ENCODE measurements at regions not wholly inside any gene's neighbourhood (a gene's known extent, or its start where the extent isn't known, plus 50 kb on each side); places are given as distances from the start of the nearest gene placed in this dataset.

GRCh38 chr2:7241041-7241745 lies 324.0 kb downstream of the RNF144A start:
- WGBS (ENCODE audit: insufficient coverage), result 100% methylated on average over 1 of the region's 4 CpGs
- Histone ChIP-seq H3K27ac (ENCODE audit: low read depth in 1 of 2, low read length in 2 of 2) (peak overlapping the region in 1 of 2 donors; percentile 84), H3K4me1 (ENCODE audit: control insufficient read depth in 1 of 2, insufficient read depth in 2 of 2, low read length in 2 of 2) (peaks cover 36% of the 10 kb centered on the region in 2 donors), H3K4me2 (replicated peaks; ENCODE audit: extremely low read depth, low read length, poor library complexity, severe bottlenecking) (no peak overlapping the region), H3K79me2 (ENCODE audit: insufficient read depth, low read length) (no peaks in the 10 kb centered on the region), H3K4me3 (replicated peaks in 1 of 3; ENCODE audit: low read depth in 2 of 3, low read length in 3 of 3) (no peak overlapping the region), H3K9ac (ENCODE audit: insufficient read depth, low read length, poor library complexity, severe bottlenecking) (no peak overlapping the region), H3K27me3 (ENCODE audit: control insufficient read depth in 2 of 2, insufficient read depth in 2 of 2, low read length in 2 of 2) (no peaks in the 10 kb centered on the region), H4K20me1 (ENCODE audit: insufficient read depth, low read length) (no peaks in the 10 kb centered on the region), H3K36me3 (replicated peaks in 1 of 2; ENCODE audit: control insufficient read depth in 1 of 2, insufficient read depth in 2 of 2, low read length in 2 of 2) (no peaks in the 10 kb centered on the region), H2AFZ (ENCODE audit: insufficient read depth, low read depth, low read length, poor library complexity, severe bottlenecking) (no peak overlapping the region), H3K9me3 (replicated peaks in 1 of 2; ENCODE audit: control insufficient read depth in 1 of 2, insufficient read depth in 1 of 2, low read length in 2 of 2) (no peaks in the 10 kb centered on the region)
- peak; percentile 32 to 54 (median 34) for DNase-seq
- Mint-ChIP-seq H3K36me3 (no peaks in the 10 kb centered on the region), H3K4me1 (peaks cover 37% of the 10 kb centered on the region), H3K27ac (peak overlapping the region in 5 of 7 donors; percentile 2 to 92 (median 33)), H3K27me3 (ENCODE audit: low read depth in 3 of 3) (peaks cover 0 to 3% (median 0%) of the 10 kb centered on the region in 3 donors), H3K9me3 (no peaks in the 10 kb centered on the region), H3K4me3 (no peak overlapping the region)
- TF ChIP-seq CTCF (IDR thresholded peaks at IDR 0.05), result no peak
- intact Hi-C loops (cut with micrococcal nuclease), result no loop called here

DNA sequence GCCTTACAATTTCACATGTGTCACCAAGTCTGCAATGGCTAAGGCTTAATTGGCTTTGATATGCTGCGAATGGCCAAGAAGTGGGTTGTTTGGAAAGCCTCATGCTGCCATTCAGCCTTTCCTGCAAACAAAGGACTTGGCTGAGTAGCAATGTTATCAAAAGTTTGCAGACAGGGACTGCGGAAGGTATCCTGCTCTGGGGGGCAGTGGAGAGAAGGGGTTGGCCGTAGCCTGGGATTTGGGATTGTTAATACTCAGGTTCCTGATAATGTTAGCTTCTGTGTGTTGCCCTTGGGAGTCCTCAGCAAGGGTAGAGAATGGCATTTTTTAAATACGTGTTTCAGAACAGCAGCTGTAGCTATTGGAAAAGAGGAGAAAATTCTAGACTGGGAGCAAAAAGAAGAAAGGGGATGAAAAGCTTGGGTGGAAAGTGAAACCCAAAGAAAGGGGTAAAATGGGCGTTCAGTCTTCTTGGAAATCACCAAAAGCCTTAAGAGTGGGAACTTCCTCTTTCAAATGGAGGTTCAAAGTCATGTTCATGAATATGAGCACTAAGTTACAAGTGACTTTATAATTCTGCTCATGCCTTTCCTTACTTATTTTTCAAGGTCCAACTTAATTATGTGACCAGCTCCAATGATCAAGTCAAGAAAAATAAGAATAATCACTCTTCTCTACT lies 325.1 kb downstream of the RNF144A start:
- Mint-ChIP-seq H3K27ac (peak overlapping the region; percentile 83 to 95 (median 89)), H3K4me1 (peaks cover 39% of the 10 kb centered on the region), H3K9me3 (no peaks in the 10 kb centered on the region), H3K27me3 (ENCODE audit: low read depth in 3 of 3) (peaks cover 0 to 3% (median 0%) of the 10 kb centered on the region in 3 donors), H3K36me3 (no peaks in the 10 kb centered on the region), H3K4me3 (peak overlapping the region; percentile 0 to 61)
- H3K9me3 ChIP-seq (replicated peaks in 1 of 2; ENCODE audit: control insufficient read depth in 1 of 2, insufficient read depth in 1 of 2, low read length in 2 of 2), result no peaks in the 10 kb centered on the region
- TF ChIP-seq CTCF (IDR thresholded peaks at IDR 0.05), result no peak
- H2AFZ ChIP-seq (ENCODE audit: insufficient read depth, low read depth, low read length, poor library complexity, severe bottlenecking), result no peak overlapping the region
- no peaks in the 10 kb centered on the region for H3K79me2 ChIP-seq (ENCODE audit: insufficient read depth, low read length)
- peak; percentile 45 to 76 (median 72) for DNase-seq
- peaks cover 36 to 39% of the 10 kb centered on the region in 2 donors for H3K4me1 ChIP-seq (ENCODE audit: control insufficient read depth in 1 of 2, insufficient read depth in 2 of 2, low read length in 2 of 2)
- peak overlapping the region in 1 of 3 experiments; percentile 62 for H3K4me3 ChIP-seq (replicated peaks in 1 of 3; ENCODE audit: low read depth in 2 of 3, low read length in 3 of 3)
- intact Hi-C loops (cut with micrococcal nuclease), result no loop called here
- no peaks in the 10 kb centered on the region for H4K20me1 ChIP-seq (ENCODE audit: insufficient read depth, low read length)
- H3K9ac ChIP-seq (ENCODE audit: insufficient read depth, low read length, poor library complexity, severe bottlenecking), result no peak overlapping the region
- H3K36me3 ChIP-seq (replicated peaks in 1 of 2; ENCODE audit: control insufficient read depth in 1 of 2, insufficient read depth in 2 of 2, low read length in 2 of 2), result no peaks in the 10 kb centered on the region
- H3K27ac ChIP-seq (ENCODE audit: low read depth in 1 of 2, low read length in 2 of 2), result peak overlapping the region; percentile 84 to 91
- 77% methylated on average over 5 of the region's 5 CpGs for whole genome bisulfite sequencing (ENCODE audit: insufficient coverage)
- H3K4me2 ChIP-seq (replicated peaks; ENCODE audit: extremely low read depth, low read length, poor library complexity, severe bottlenecking), result peak overlapping the region; percentile 57
- no peaks in the 10 kb centered on the region for H3K27me3 ChIP-seq (ENCODE audit: control insufficient read depth in 2 of 2, insufficient read depth in 2 of 2, low read length in 2 of 2)

All from CD14-positive monocyte (primary cell).